Esophagus muscularis mucosa (tissue), 4 donors: ENCODE measurements at regions not wholly inside any gene's neighbourhood (a gene's known extent, or its start where the extent isn't known, plus 50 kb on each side); places are given as distances from the start of the nearest gene placed in this dataset.

Experiments used
- DNase-seq: peaks from one replicate; pipeline ENCODE4 v3.0.0-alpha.2; 2017; ENCODE audit errors: extremely low spot score
- H3K27ac ChIP-seq, 4 donors: fragments of 200-600 bp; sonication (generic); replicated peaks in 1 of 4; 1 replicate in 3 of 4; 2 replicates in 1 of 4; pipeline ENCODE4 v1.5.1; 2016 to 2019; ENCODE audit warnings: mild to moderate bottlenecking in 1 of 4
- H3K27me3 ChIP-seq, 4 donors: fragments of 200-600 bp; sonication (generic); one replicate each; pipeline versions ENCODE4 v1.5.1 to v1.6.0; 2016 to 2019
- H3K36me3 ChIP-seq, 4 donors: fragments of 200-600 bp; sonication (generic); one replicate each; pipeline ENCODE4 v1.5.1; 2016 to 2019
- H3K4me1 ChIP-seq, 4 donors: fragments of 200-600 bp; sonication (generic); one replicate each; pipeline ENCODE4 v1.5.1; 2016 to 2019
- H3K4me3 ChIP-seq, 4 donors: fragments of 200-600 bp; sonication (generic); 1 replicate in 2 of 4; 2 replicates in 2 of 4; pipeline ENCODE4 v1.5.1; 2016 to 2019; ENCODE audit warnings: mild to moderate bottlenecking in 4 of 4, moderate library complexity in 1 of 4
- H3K9me3 ChIP-seq, 4 donors: fragments of 200-600 bp; sonication (generic); 1 replicate in 3 of 4; 2 replicates in 1 of 4; pipeline ENCODE4 v1.5.1; 2016 to 2019
- EP300 ChIP-seq: sonication (generic); formaldehyde crosslinking; IDR thresholded peaks from one replicate; pipeline ENCODE4 v1.6.1; 2017; ENCODE audit warnings: antibody characterized with exemption
- POLR2A ChIP-seq: fragments of 450-650 bp; IDR thresholded peaks from one replicate; pipeline ENCODE4 v1.6.1; 2017; ENCODE audit warnings: antibody characterized with exemption, moderate library complexity, mild to moderate bottlenecking, low read depth
- POLR2AphosphoS5 ChIP-seq, 2 donors: sonication (generic); formaldehyde crosslinking; IDR thresholded peaks; one replicate each; pipeline ENCODE4 v1.6.1; 2017; ENCODE audit warnings: antibody characterized with exemption in 2 of 2
- WGBS: methylation state at CpG from one replicate; pipeline ENCODE4 v1.1.5; 2018; 5-methylcytosine and 5-hydroxymethylcytosine counted together
- intact Hi-C: fragments of 100-400 bp; cut with DNase I; formaldehyde crosslinking; loops from one replicate; pipeline ENCODE4 v1.15.1; 2023
- TF ChIP-seq, protein P1 (sequence below), 3 experiments: fragments of 200-600 bp in 2 of 3; fragments of 450-650 bp in 1 of 3; sonication (generic) in 2 of 3; IDR thresholded peaks; one replicate each; pipeline ENCODE4 v1.5.1; 2017 to 2019; ENCODE audit warnings: antibody characterized with exemption in 3 of 3, mild to moderate bottlenecking in 2 of 3, moderate library complexity in 1 of 3

DNA sequence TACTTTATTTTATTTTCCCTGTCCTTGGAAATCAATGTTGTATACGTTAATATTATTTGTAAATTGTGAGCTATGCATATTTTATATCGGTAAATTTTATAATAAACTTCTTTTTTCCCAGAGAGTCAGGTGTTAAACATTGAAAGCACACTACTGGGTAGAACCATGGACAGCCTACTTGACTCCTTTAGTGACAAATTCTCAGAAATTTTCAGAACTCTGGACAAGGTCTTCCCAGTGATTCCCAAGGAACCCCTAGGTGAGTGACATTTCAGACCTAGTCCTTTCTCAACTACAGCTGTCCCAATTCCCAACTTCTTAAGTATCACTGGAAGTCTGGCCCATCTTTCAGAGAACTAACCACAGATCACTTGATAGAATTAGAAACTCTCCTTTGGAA, 107.2 kb downstream of the RCN1 start:
- Histone ChIP-seq H3K4me3 (no peak overlapping the region), H3K4me1 (no peaks in the 10 kb centered on the region), H3K27me3 (peaks cover 0 to 7% (median 0%) of the 10 kb centered on the region in 4 donors), H3K9me3 (no peaks in the 10 kb centered on the region), H3K27ac (no peak overlapping the region), H3K36me3 (no peaks in the 10 kb centered on the region)
- intact Hi-C loops: no loop called here
- TF ChIP-seq, protein P1, sequence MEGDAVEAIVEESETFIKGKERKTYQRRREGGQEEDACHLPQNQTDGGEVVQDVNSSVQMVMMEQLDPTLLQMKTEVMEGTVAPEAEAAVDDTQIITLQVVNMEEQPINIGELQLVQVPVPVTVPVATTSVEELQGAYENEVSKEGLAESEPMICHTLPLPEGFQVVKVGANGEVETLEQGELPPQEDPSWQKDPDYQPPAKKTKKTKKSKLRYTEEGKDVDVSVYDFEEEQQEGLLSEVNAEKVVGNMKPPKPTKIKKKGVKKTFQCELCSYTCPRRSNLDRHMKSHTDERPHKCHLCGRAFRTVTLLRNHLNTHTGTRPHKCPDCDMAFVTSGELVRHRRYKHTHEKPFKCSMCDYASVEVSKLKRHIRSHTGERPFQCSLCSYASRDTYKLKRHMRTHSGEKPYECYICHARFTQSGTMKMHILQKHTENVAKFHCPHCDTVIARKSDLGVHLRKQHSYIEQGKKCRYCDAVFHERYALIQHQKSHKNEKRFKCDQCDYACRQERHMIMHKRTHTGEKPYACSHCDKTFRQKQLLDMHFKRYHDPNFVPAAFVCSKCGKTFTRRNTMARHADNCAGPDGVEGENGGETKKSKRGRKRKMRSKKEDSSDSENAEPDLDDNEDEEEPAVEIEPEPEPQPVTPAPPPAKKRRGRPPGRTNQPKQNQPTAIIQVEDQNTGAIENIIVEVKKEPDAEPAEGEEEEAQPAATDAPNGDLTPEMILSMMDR (IDR thresholded peaks at IDR 0.05): no peak
- TF ChIP-seq EP300 (no peak), POLR2AphosphoS5 (IDR thresholded peaks at IDR 0.05) (no peak), POLR2A (no peak)
- WGBS: 94% methylated on average over 2 of the region's 2 CpGs
- no peak for DNase-seq

DNA sequence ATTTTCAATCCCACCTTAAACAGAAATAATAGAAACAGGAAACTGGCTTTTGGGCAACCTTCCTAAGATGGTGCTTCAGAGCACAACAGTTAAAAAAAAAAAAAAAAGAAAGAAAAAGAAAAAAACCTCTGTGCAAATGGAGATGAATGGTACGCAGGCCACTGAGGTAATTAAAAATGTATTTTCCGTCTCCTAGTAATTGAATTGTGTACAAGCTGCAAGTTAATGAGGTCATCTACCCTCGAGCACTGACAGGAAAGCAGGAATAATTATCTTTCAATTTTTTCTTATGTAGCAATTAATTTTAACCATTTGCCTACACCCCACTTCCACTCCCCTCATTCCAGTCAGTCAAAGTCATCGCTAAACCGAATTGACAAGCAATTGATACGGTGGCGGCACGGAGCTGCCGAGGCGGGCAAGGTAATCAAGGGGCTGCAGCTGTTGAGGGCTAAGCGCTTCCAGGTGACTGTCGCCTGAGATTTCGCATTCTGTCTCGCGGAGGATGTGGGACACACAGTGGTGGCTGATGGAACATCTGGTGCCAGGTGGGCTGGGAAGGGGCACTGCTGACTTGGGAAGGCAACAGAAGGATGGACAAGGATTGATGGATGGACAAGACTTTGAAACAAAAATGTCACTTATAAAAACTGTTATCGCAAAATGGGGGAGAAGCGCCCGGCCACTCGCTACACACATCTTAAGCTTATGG, 109.4 kb downstream of the RCN1 start:
- Histone ChIP-seq H3K4me3 (no peak overlapping the region), H3K27me3 (peaks cover 0 to 1% (median 0%) of the 10 kb centered on the region in 4 donors), H3K27ac (no peak overlapping the region), H3K36me3 (no peaks in the 10 kb centered on the region), H3K4me1 (no peaks in the 10 kb centered on the region), H3K9me3 (no peaks in the 10 kb centered on the region)
- DNase-seq: no peak
- intact Hi-C loops: no loop called here
- TF ChIP-seq EP300 (no peak), POLR2A (no peak), POLR2AphosphoS5 (IDR thresholded peaks at IDR 0.05) (no peak)
- TF ChIP-seq, protein P1 (IDR thresholded peaks at IDR 0.05): no peak
- WGBS: 82% methylated on average over 19 of the region's 19 CpGs

DNA sequence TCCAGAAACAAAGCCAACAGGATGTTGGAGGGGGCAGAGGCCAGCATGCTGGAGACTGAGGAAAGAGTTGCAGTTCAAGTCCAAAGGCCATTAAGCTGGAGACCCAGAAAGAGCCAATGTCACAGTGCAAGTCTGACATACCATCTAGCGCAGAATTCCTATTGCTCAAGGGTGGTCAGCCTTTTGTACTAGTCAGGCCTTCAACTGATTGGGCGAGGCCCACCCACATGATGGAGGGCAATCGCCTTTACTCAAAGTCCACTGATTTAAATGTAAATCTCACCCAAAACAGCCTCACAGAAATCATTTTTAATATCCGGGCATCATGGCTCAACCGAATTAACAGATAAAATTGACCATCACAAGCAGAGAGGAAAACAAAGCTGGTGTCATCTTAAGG, 113.9 kb downstream of the RCN1 start:
- H3K9me3 ChIP-seq: no peaks in the 10 kb centered on the region
- no peak overlapping the region for H3K27ac ChIP-seq
- no peaks in the 10 kb centered on the region for H3K4me1 ChIP-seq
- H3K4me3 ChIP-seq: no peak overlapping the region
- WGBS: 93% methylated on average over 4 of the region's 5 CpGs
- H3K27me3 ChIP-seq: peaks cover 0 to 9% (median 0%) of the 10 kb centered on the region in 4 donors
- TF ChIP-seq POLR2AphosphoS5 (IDR thresholded peaks at IDR 0.05): no peak
- H3K36me3 ChIP-seq: no peaks in the 10 kb centered on the region
- intact Hi-C loops: no loop called here
- no peak for DNase-seq

DNA sequence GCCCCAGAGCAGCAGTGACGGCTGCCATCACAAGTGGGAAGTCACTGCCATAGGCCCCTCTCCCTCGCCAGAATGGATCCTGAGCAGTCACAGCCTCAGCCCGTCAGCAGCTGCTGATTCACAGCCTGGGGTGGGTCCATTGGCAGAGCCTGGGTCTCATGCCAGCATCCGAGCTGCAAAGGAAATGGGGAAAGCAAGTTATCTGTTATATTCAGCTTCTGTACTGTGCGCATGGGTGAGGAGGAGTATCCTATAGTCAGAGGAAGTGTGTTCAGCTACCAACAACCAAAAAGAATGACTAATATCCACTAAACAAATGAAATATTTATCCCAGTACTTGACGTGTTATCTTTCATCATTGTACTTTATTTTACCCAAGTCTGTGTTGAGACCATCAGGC, 119.7 kb downstream of the RCN1 start:
- H3K9me3 ChIP-seq: no peaks in the 10 kb centered on the region
- H3K27ac ChIP-seq: no peak overlapping the region
- H3K4me1 ChIP-seq: no peaks in the 10 kb centered on the region
- intact Hi-C loops: no loop called here
- no peak for DNase-seq
- TF ChIP-seq POLR2A (no peak), POLR2AphosphoS5 (IDR thresholded peaks at IDR 0.05) (no peak), EP300 (no peak)
- TF ChIP-seq, protein P1 (IDR thresholded peaks at IDR 0.05): no peak
- peaks cover 0 to 23% (median 0%) of the 10 kb centered on the region in 4 donors for H3K27me3 ChIP-seq
- H3K4me3 ChIP-seq: no peak overlapping the region
- WGBS: 43% methylated on average over 6 of the region's 6 CpGs
- H3K36me3 ChIP-seq: no peaks in the 10 kb centered on the region

DNA sequence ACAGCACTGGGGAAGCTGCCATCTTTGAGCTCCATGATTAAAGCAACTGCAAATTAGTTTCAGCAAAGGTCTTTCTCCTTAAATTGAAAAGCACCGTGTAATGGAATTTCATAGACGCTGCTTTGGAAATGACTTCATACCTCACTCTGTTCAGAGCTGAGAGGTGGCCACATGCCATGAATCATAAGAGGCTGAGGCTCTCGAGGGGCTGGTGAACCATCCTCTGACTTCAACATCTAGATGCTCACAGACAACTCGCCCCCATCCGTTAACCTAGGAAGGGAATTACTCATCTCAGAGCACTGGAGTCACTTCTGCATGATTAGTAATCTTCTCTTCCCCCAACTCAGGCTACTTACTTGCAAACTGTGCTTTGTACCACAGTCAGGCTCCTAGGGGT, 122.3 kb downstream of the RCN1 start:
- no peaks in the 10 kb centered on the region for H3K36me3 ChIP-seq
- 44% methylated on average over 5 of the region's 5 CpGs for WGBS
- H3K27ac ChIP-seq: no peak overlapping the region
- DNase-seq: no peak
- H3K27me3 ChIP-seq: peaks cover 0 to 17% (median 0%) of the 10 kb centered on the region in 4 donors
- TF ChIP-seq EP300 (no peak), POLR2AphosphoS5 (IDR thresholded peaks at IDR 0.05) (no peak), POLR2A (no peak)
- TF ChIP-seq, protein P1 (IDR thresholded peaks at IDR 0.05): no peak
- H3K4me3 ChIP-seq: no peak overlapping the region
- intact Hi-C loops: no loop called here
- H3K4me1 ChIP-seq: no peaks in the 10 kb centered on the region
- no peaks in the 10 kb centered on the region for H3K9me3 ChIP-seq
